HCT116 (cell line): ENCODE measurements at regions not wholly inside any gene's neighbourhood (a gene's known extent, or its start where the extent isn't known, plus 50 kb on each side); places are given as distances from the start of the nearest gene placed in this dataset.
A peak's percentile ranks its signal among the peaks of the same experiment; 100 is the strongest.

Source experiments
- ATAC-seq: fragments of 200-7000 bp; cut with Tn5 transposase; 2 replicates; pipeline ENCODE4 v1.9.1; 2020; ENCODE audit warnings: mild to moderate bottlenecking, moderate library complexity
- BruUV-seq: library from RNA; stranded (reverse); fragments of 400-500 nt; replicated peaks from 2 replicates; lab custom pipeline; 2021; lab: Mats Ljungman, UMichigan
- CTCF ChIA-PET: fragments of 300-600 bp; sonication (Branson Sonifier 250); formaldehyde crosslinking; loops from one replicate; lab custom pipeline; 2021; ENCODE audit warnings: antibody characterized with exemption; lab: Charles Lee
- POLR2A ChIA-PET: fragments of 300-600, 350-600 bp; sonication (Branson Sonifier 250); formaldehyde crosslinking; loops from one replicate; lab custom pipeline; 2021; ENCODE audit warnings: antibody characterized with exemption; lab: Charles Lee
- RAD21 ChIA-PET, 2 experiments: fragments of 300-600 bp; sonication (Branson Sonifier 250); formaldehyde crosslinking; loops; one replicate each; lab custom pipeline; 2023; ENCODE audit warnings: low total read pairs in 2 of 2; ENCODE audit not compliant: uncharacterized antibody in 2 of 2, unreplicated experiment in 2 of 2, low non-redundant PET in 1 of 2; lab: Charles Lee
- DNase-seq: peaks from one replicate; pipeline ENCODE4 v3.0.0-alpha.2; 2010; ENCODE audit warnings: low read depth, low spot score
- H2AFZ ChIP-seq: fragments of 200-600 bp; shearing (Covaris generic), sonication (generic); 2 replicates; pipeline ENCODE4 v1.6.1; 2017; ENCODE audit warnings: low read depth, mixed run types, mixed read lengths, antibody characterized with exemption, low read length; ENCODE audit not compliant: poor library complexity, severe bottlenecking
- H3K27ac ChIP-seq: 2 replicates; pipeline ENCODE4 v1.5.1; 2012; ENCODE audit warnings: low read depth, low read length
- H3K27me3 ChIP-seq: fragments of 200-600 bp; sonication (generic); 2 replicates; pipeline ENCODE4 v1.6.1; 2016; ENCODE audit warnings: mixed run types, low read length, mixed read lengths; ENCODE audit not compliant: insufficient read depth
- H3K36me3 ChIP-seq, 2 experiments: fragments of 200-500 bp in 1 of 2; fragments of 200-600 bp in 1 of 2; sonication (Bioruptor generic) in 1 of 2; sonication (generic) in 1 of 2; 2 replicates each; pipeline versions ENCODE4 v1.5.1 to v1.6.1; 2014 to 2016; ENCODE audit warnings: low read length in 2 of 2, inconsistent platforms in 1 of 2, mixed read lengths in 1 of 2, mixed run types in 1 of 2; ENCODE audit not compliant: insufficient read depth in 2 of 2, control insufficient read depth in 1 of 2
- H3K4me1 ChIP-seq, 2 experiments: fragments of 200-600 bp in 1 of 2; sonication (generic) in 1 of 2; 2 replicates each; pipeline versions ENCODE4 v1.5.1 to v1.6.1; 2012 to 2017; ENCODE audit warnings: low read length in 2 of 2, inconsistent platforms in 1 of 2, mild to moderate bottlenecking in 1 of 2, mixed read lengths in 1 of 2, mixed run types in 1 of 2, moderate library complexity in 1 of 2; ENCODE audit not compliant: insufficient read depth in 2 of 2, control insufficient read depth in 1 of 2
- H3K4me2 ChIP-seq: fragments of 200-600 bp; sonication (generic); 2 replicates; pipeline ENCODE4 v1.6.1; 2017; ENCODE audit warnings: mixed run types, low read length, mixed read lengths
- H3K4me3 ChIP-seq, 2 experiments: fragments of 200-600 bp in 1 of 2; sonication (generic) in 1 of 2; replicated peaks in 1 of 2; 2 replicates each; pipeline ENCODE4 v1.5.1; 2011 to 2016; ENCODE audit warnings: low read length in 2 of 2, control low read depth in 1 of 2, low read depth in 1 of 2, mild to moderate bottlenecking in 1 of 2, mixed read lengths in 1 of 2, mixed run types in 1 of 2
- H3K79me2 ChIP-seq: fragments of 200-600 bp; sonication (generic); 2 replicates; pipeline ENCODE4 v1.6.1; 2017; ENCODE audit warnings: mild to moderate bottlenecking, mixed run types, low read length, moderate library complexity, mixed read lengths; ENCODE audit not compliant: insufficient read depth
- H3K9ac ChIP-seq: fragments of 200-600 bp; sonication (generic); 2 replicates; pipeline ENCODE4 v1.6.1; 2016; ENCODE audit warnings: low read length, mixed read lengths
- H3K9me2 ChIP-seq: fragments of 200-600 bp; sonication (generic), shearing (Covaris generic); 2 replicates; pipeline ENCODE4 v1.6.1; 2017; ENCODE audit warnings: mixed run types, mild to moderate bottlenecking, moderate library complexity; ENCODE audit not compliant: insufficient read depth
- H3K9me3 ChIP-seq, 2 experiments: fragments of 200-500 bp in 1 of 2; fragments of 200-600 bp in 1 of 2; sonication (Bioruptor generic) in 1 of 2; sonication (generic) in 1 of 2; 2 replicates each; pipeline ENCODE4 v1.6.1; 2014 to 2017; ENCODE audit warnings: low read length in 2 of 2, mixed read lengths in 2 of 2, inconsistent platforms in 1 of 2, low read depth in 1 of 2, mild to moderate bottlenecking in 1 of 2, mixed run types in 1 of 2, moderate library complexity in 1 of 2; ENCODE audit not compliant: control insufficient read depth in 1 of 2, insufficient read depth in 1 of 2
- H4K20me1 ChIP-seq: fragments of 200-600 bp; sonication (generic), shearing (Covaris generic); 2 replicates; pipeline ENCODE4 v1.6.1; 2017; ENCODE audit warnings: mixed run types, mild to moderate bottlenecking, moderate library complexity; ENCODE audit not compliant: insufficient read depth
- POLR2A ChIP-seq: IDR thresholded peaks from 2 replicates; pipeline ENCODE4 v1.7.0; 2011; ENCODE audit warnings: borderline replicate concordance; ENCODE audit not compliant: insufficient read depth, insufficient read length; ENCODE audit errors: extremely low read depth
- SP1 ChIP-seq: IDR thresholded peaks from 2 replicates; pipeline ENCODE4 v1.6.1; 2012; ENCODE audit warnings: low read depth
- SRF ChIP-seq: IDR thresholded peaks from 2 replicates; pipeline ENCODE4 v1.6.1; 2012; ENCODE audit warnings: low read depth
- TCF7L2 ChIP-seq: IDR thresholded peaks from 2 replicates; pipeline ENCODE4 v1.7.0; 2011; ENCODE audit warnings: borderline replicate concordance, inconsistent platforms; ENCODE audit not compliant: insufficient read depth, insufficient read length; ENCODE audit errors: extremely low read depth
- intact Hi-C: fragments of 100-400 bp; cut with micrococcal nuclease; formaldehyde crosslinking; loops from 2 replicates; pipeline ENCODE4 v1.10.0; 2022

DNA sequence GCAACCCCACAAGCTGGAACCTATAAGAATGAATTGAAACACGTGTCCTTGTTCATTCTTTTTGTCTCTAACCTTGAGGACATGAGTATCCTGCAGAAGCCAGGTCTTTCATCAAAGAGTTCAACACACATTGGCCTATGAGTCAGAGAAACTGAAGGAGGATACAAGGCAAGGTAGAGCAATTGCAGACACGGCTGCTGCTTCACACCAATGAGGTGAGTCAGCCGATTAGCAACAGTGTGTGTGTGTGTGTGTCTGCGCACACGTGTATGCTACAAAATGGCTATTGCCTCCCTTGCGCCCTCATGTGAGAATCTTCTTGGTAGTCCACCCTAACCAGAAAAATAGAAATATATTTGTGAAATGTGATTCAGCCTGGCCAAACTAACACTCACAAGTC, 1477.7 kb upstream of the IGFBP7 start:
- Histone ChIP-seq H3K36me3 (no peaks in the 10 kb centered on the region), H3K4me1 (no peaks in the 10 kb centered on the region), H3K9ac (no peak overlapping the region), H3K27ac (no peak overlapping the region), H4K20me1 (no peaks in the 10 kb centered on the region), H3K9me3 (peaks cover 7 to 13% of the 10 kb centered on the region in 2 experiments; a peak in 2 of 4 replicates), H3K4me3 (no peak overlapping the region), H2AFZ (no peak overlapping the region), H3K4me2 (no peak overlapping the region), H3K79me2 (no peaks in the 10 kb centered on the region), H3K9me2 (no peaks in the 10 kb centered on the region), H3K27me3 (no peaks in the 10 kb centered on the region)
- no peak for ATAC-seq
- ChIA-PET RAD21 (no interaction called here), CTCF (no interaction called here), POLR2A (no interaction called here)
- DNase-seq = no peak
- intact Hi-C loops = no loop called here
- BruUV-seq = no TSS peak
- TF ChIP-seq SRF (no peak), TCF7L2 (peak; percentile 69)

DNA sequence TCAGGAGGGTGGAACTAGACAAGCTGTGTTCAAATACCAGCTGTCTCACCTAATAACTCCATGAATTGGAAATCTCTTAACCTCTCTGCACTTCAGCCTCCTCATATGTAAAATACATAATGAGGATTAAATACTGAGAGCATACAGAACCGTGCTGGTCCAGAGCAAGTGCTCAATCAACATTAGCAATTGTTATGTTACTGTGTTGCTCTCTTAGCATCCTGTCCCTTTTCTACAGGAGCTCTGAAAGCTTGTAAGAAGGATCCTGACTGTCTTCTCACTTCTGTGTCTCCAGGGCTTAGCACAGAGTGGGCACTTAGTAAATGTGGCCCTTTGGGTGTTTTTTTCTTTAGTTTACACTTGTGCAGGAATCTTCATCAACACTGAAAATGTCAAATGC, 1456.1 kb upstream of the IGFBP7 start:
- no peak overlapping the region for H3K4me2 ChIP-seq
- no peak overlapping the region for H3K9ac ChIP-seq
- peaks cover 8 to 22% of the 10 kb centered on the region in 2 experiments; a peak in 3 of 4 replicates for H3K9me3 ChIP-seq
- TF ChIP-seq POLR2A (no peak), SP1 (no peak)
- TF ChIP-seq, all 23 proteins: peak for 0
- ChIA-PET CTCF (no interaction called here), RAD21 (no interaction called here), POLR2A (no interaction called here)
- ATAC-seq = no peak
- DNase-seq = no peak
- Histone ChIP-seq H3K4me3 (no peak overlapping the region), H2AFZ (no peak overlapping the region), H3K36me3 (no peaks in the 10 kb centered on the region), H3K79me2 (no peaks in the 10 kb centered on the region), H3K27ac (no peak overlapping the region), H4K20me1 (no peaks in the 10 kb centered on the region), H3K9me2 (no peaks in the 10 kb centered on the region), H3K27me3 (no peaks in the 10 kb centered on the region), H3K4me1 (no peaks in the 10 kb centered on the region)
- intact Hi-C loops = no loop called here
- no TSS peak for BruUV-seq
